HepG2 (cell line): ENCODE measurements at regions not wholly inside any gene's neighbourhood (a gene's known extent, or its start where the extent isn't known, plus 50 kb on each side); places are given as distances from the start of the nearest gene placed in this dataset.

Experiments used
- ATAC-seq: fragments of 200-7000 bp; cut with Tn5 transposase; 3 replicates; pipeline ENCODE4 v1.9.1; 2020; ENCODE audit warnings: mild to moderate bottlenecking, moderate library complexity
- BruUV-seq: library from RNA; stranded (reverse); fragments of 400-500 nt; replicated peaks from 2 replicates; lab custom pipeline; 2021; lab: Mats Ljungman, UMichigan
- CTCF ChIA-PET: fragments of 300-600 bp; formaldehyde crosslinking; extraction: SDS; loops from one replicate; lab custom pipeline; 2021; ENCODE audit warnings: low total read pairs, inconsistent platforms, low intra/inter-chr PET ratio; lab: Yijun Ruan, JAX
- POLR2A ChIA-PET: fragments of 350-600 bp; sonication (Branson Sonifier 250); formaldehyde crosslinking; loops from one replicate; lab custom pipeline; 2020; ENCODE audit warnings: antibody characterized with exemption, inconsistent platforms; lab: Yijun Ruan, JAX
- DNase-seq: peaks from one replicate; pipeline ENCODE4 v3.0.0-alpha.2; 2015; ENCODE audit warnings: low spot score
- FAIRE-seq: peaks from 3 replicates; lab custom pipeline; 2011; peaks lifted over from hg19 to GRCh38; lab: Jason Lieb, UNC
- H2AFZ ChIP-seq: one replicate; pipeline ENCODE4 v1.6.1; 2011; ENCODE audit warnings: low read length, inconsistent platforms
- H3K27ac ChIP-seq: fragments of 300-600 bp; 3 replicates; pipeline ENCODE4 v1.8.0; 2011; ENCODE audit warnings: mixed run types, mild to moderate bottlenecking, mixed read lengths, low read length, inconsistent platforms; ENCODE audit not compliant: insufficient read depth; ENCODE audit errors: extremely low read length
- H3K27me3 ChIP-seq, 2 experiments: fragments of 200-600 bp in 1 of 2; 2 replicates in 1 of 2; 3 replicates in 1 of 2; pipeline versions ENCODE4 v1.6.0 to v1.8.0; 2011; ENCODE audit warnings: low read length in 2 of 2, mild to moderate bottlenecking in 2 of 2, moderate library complexity in 2 of 2, inconsistent platforms in 1 of 2; ENCODE audit not compliant: insufficient read depth in 2 of 2, control insufficient read depth in 1 of 2
- H3K36me3 ChIP-seq, 2 experiments: fragments of 200-600 bp in 1 of 2; replicated peaks in 1 of 2; 2 replicates in 1 of 2; 3 replicates in 1 of 2; pipeline versions ENCODE4 v1.5.1 to v1.8.0; 2011; ENCODE audit warnings: low read length in 2 of 2, inconsistent platforms in 1 of 2; ENCODE audit not compliant: insufficient read depth in 2 of 2, control insufficient read depth in 1 of 2
- H3K4me1 ChIP-seq: 2 replicates; pipeline ENCODE4 v1.5.1; 2012; ENCODE audit warnings: low read length, inconsistent platforms; ENCODE audit not compliant: insufficient read depth
- H3K4me2 ChIP-seq: 2 replicates; pipeline ENCODE4 v1.6.0; 2011; ENCODE audit warnings: low read depth, low read length, inconsistent platforms
- H3K4me3 ChIP-seq, 3 experiments: fragments of 200-600 bp in 1 of 3; sonication (generic), shearing (Covaris generic) in 1 of 3; replicated peaks in 1 of 3; 2 replicates each; pipeline ENCODE4 v1.5.1; 2011 to 2016; ENCODE audit warnings: low read length in 3 of 3, inconsistent platforms in 2 of 3, low read depth in 2 of 3, mild to moderate bottlenecking in 2 of 3, control low read depth in 1 of 3, mixed read lengths in 1 of 3; ENCODE audit not compliant: insufficient read depth in 1 of 3
- H3K79me2 ChIP-seq: one replicate; pipeline ENCODE4 v1.6.1; 2011; ENCODE audit warnings: low read length, inconsistent platforms; ENCODE audit not compliant: insufficient read depth
- H3K9ac ChIP-seq: 2 replicates; pipeline ENCODE4 v1.6.0; 2011; ENCODE audit warnings: mild to moderate bottlenecking, low read depth, low read length, inconsistent platforms; ENCODE audit not compliant: insufficient read depth
- H3K9me3 ChIP-seq: 2 replicates; pipeline ENCODE4 v1.5.1; 2012; ENCODE audit warnings: mild to moderate bottlenecking, low read length
- H4K20me1 ChIP-seq: 2 replicates; pipeline ENCODE4 v1.6.0; 2011; ENCODE audit warnings: inconsistent platforms, mild to moderate bottlenecking, low read length, moderate library complexity; ENCODE audit not compliant: insufficient read depth
- BRCA1 ChIP-seq: sonication (generic); formaldehyde crosslinking; IDR thresholded peaks from 2 replicates; pipeline ENCODE4 v1.4.0; 2020; ENCODE audit warnings: missing genetic modification reagents
- BRF2 ChIP-seq: sonication (generic); formaldehyde crosslinking; IDR thresholded peaks from 2 replicates; pipeline ENCODE4 v1.8.1; 2022; ENCODE audit warnings: mild to moderate bottlenecking, missing genetic modification reagents
- E2F2 ChIP-seq: sonication (generic); formaldehyde crosslinking; IDR thresholded peaks from 2 replicates; pipeline ENCODE4 v1.4.0; 2020; ENCODE audit warnings: missing genetic modification reagents, borderline replicate concordance
- GTF2F1 ChIP-seq: fragments of 150-350 bp; IDR thresholded peaks from 2 replicates; pipeline ENCODE4 v1.6.1; 2014; ENCODE audit warnings: low read length
- MED8 ChIP-seq: sonication (generic); formaldehyde crosslinking; IDR thresholded peaks from 2 replicates; pipeline ENCODE4 v1.8.1; 2023; ENCODE audit warnings: mild to moderate bottlenecking, missing genetic modification reagents; ENCODE audit not compliant: insufficient replicate concordance
- MTA3 ChIP-seq: sonication (generic); formaldehyde crosslinking; IDR thresholded peaks from 2 replicates; pipeline ENCODE4 v1.4.0; 2020; ENCODE audit warnings: missing genetic modification reagents
- NFYC ChIP-seq: IDR thresholded peaks from 2 replicates; pipeline ENCODE4 v1.6.1; 2016; ENCODE audit warnings: missing genetic modification reagents, missing compliant biosample characterization
- SMARCC2 ChIP-seq: fragments of 450-650 bp; IDR thresholded peaks from 2 replicates; pipeline ENCODE4 v1.6.1; 2017; ENCODE audit warnings: antibody characterized with exemption, mild to moderate bottlenecking
- TP53 ChIP-seq: sonication (generic); formaldehyde crosslinking; conservative IDR thresholded peaks from 2 replicates; pipeline ENCODE4 v1.4.0; 2020; ENCODE audit warnings: missing genetic modification reagents
- TRAFD1 ChIP-seq: sonication (generic); formaldehyde crosslinking; IDR thresholded peaks from 2 replicates; pipeline ENCODE4 v1.5.1; 2020; ENCODE audit warnings: missing genetic modification reagents, mild to moderate bottlenecking, borderline replicate concordance
- ZC3H13 ChIP-seq: sonication (generic); formaldehyde crosslinking; IDR thresholded peaks from 2 replicates; pipeline ENCODE4 v1.8.1; 2023; ENCODE audit warnings: mild to moderate bottlenecking, missing genetic modification reagents, moderate library complexity
- ZFP91 ChIP-seq: sonication (generic); formaldehyde crosslinking; IDR thresholded peaks from 2 replicates; pipeline ENCODE4 v1.9.0; 2022; ENCODE audit warnings: missing genetic modification reagents, mild to moderate bottlenecking, borderline replicate concordance
- ZNF282 ChIP-seq: fragments of 450-650 bp; IDR thresholded peaks from 2 replicates; pipeline ENCODE4 v1.6.1; 2018; ENCODE audit not compliant: partially characterized antibody
- ZNF335 ChIP-seq: sonication (generic); formaldehyde crosslinking; IDR thresholded peaks from 2 replicates; pipeline ENCODE4 v1.4.0; 2020; ENCODE audit warnings: missing genetic modification reagents
- ZNF567 ChIP-seq: sonication (generic); formaldehyde crosslinking; IDR thresholded peaks from 2 replicates; pipeline ENCODE4 v1.8.1; 2023; ENCODE audit warnings: mild to moderate bottlenecking, missing genetic modification reagents, borderline replicate concordance
- ZNF605 ChIP-seq: sonication (generic); formaldehyde crosslinking; IDR thresholded peaks from 2 replicates; pipeline ENCODE4 v1.8.0; 2022; ENCODE audit warnings: mild to moderate bottlenecking, missing genetic modification reagents
- ZNF770 ChIP-seq: sonication (generic); formaldehyde crosslinking; IDR thresholded peaks from 2 replicates; pipeline ENCODE4 v1.5.0; 2020; ENCODE audit warnings: mild to moderate bottlenecking, missing genetic modification reagents
- WGBS: methylation state at CpG from one replicate; pipeline ENCODE4 v1.1.6; 2017; ENCODE audit warnings: low lambda C conversion rate; 5-methylcytosine and 5-hydroxymethylcytosine counted together
- in situ Hi-C: cut with HindIII; loops from 2 replicates; pipeline ENCODE4 v1.10.0; 2017; ENCODE audit warnings: low pct_unique_long_range_greater_than_20kb; ENCODE audit not compliant: extremely low pct_ligation_motif_present
- intact Hi-C: fragments of 100-400 bp; cut with micrococcal nuclease; formaldehyde crosslinking; loops from one replicate; pipeline ENCODE4 v1.10.0; 2022; ENCODE audit not compliant: unreplicated experiment

- Histone ChIP-seq H3K9ac (no peak overlapping the region), H3K4me3 (no peak overlapping the region), H3K36me3 (no peaks in the 10 kb centered on the region), H2AFZ (no peak overlapping the region), H3K27me3 (peaks cover 7 to 59% of the 10 kb centered on the region in 2 experiments; a peak in 3 of 5 replicates), H3K4me1 (no peaks in the 10 kb centered on the region), H3K4me2 (no peak overlapping the region), H4K20me1 (no peaks in the 10 kb centered on the region), H3K27ac (no peak overlapping the region), H3K79me2 (no peaks in the 10 kb centered on the region), H3K9me3 (no peaks in the 10 kb centered on the region)
- FAIRE-seq: no peak
- in situ Hi-C loops (no loop called here), intact Hi-C loops (no loop called here)
- WGBS: 25% methylated on average over 6 of the region's 9 CpGs
- ChIA-PET POLR2A (no interaction called here), CTCF (no interaction called here)
- ATAC-seq: no peak
- BruUV-seq: no TSS peak
- no peak for DNase-seq
- no peak for TF ChIP-seq NFYC (CRISPR knock-in tag)
- TF ChIP-seq MED8: no peak
- TF ChIP-seq E2F2 (CRISPR knock-in tag): no peak
- no peak for TF ChIP-seq ZC3H13 (CRISPR knock-in tag)
- no peak for TF ChIP-seq GTF2F1
- no peak for TF ChIP-seq TRAFD1 (CRISPR knock-in tag)
- TF ChIP-seq BRCA1 (CRISPR knock-in tag): no peak
- no peak for TF ChIP-seq MTA3 (CRISPR knock-in tag)
- TF ChIP-seq ZNF567 (CRISPR knock-in tag): no peak
- no peak for TF ChIP-seq ZNF605 (CRISPR knock-in tag)
- no peak for TF ChIP-seq ZFP91 (CRISPR knock-in tag)
- no peak for TF ChIP-seq ZNF282
- no peak for TF ChIP-seq ZNF335
- TF ChIP-seq SMARCC2: no peak
- TF ChIP-seq TP53: no peak
- TF ChIP-seq ZNF770 (CRISPR knock-in tag): no peak
- TF ChIP-seq BRF2 (CRISPR knock-in tag): no peak
Measured at GRCh38 chr16:86063760-86064405, 164.9 kb downstream of the IRF8 start.
